K562 (cell line): ENCODE measurements at regions not wholly inside any gene's neighbourhood (a gene's known extent, or its start where the extent isn't known, plus 50 kb on each side); places are given as distances from the start of the nearest gene placed in this dataset.

ENCODE experiments used
- EZH2 ChIP-seq: IDR thresholded peaks from 2 replicates; pipeline ENCODE4 v1.6.1; 2012; ENCODE audit warnings: low read depth, mild to moderate bottlenecking, inconsistent platforms, low read length, borderline replicate concordance
- KDM2B ChIP-seq: fragments of 250-450 bp; sonication (Bioruptor Pico); IDR thresholded peaks from 2 replicates; pipeline ENCODE4 v1.8.0; 2021; ENCODE audit warnings: mild to moderate bottlenecking, moderate library complexity
- NFATC3 ChIP-seq: fragments of 450-650 bp; IDR thresholded peaks from 2 replicates; pipeline ENCODE4 v1.6.1; 2017; ENCODE audit warnings: mild to moderate bottlenecking
- ZBTB12 ChIP-seq: fragments of 250-450 bp; sonication (Bioruptor Pico); IDR thresholded peaks from 2 replicates; pipeline ENCODE4 v1.4.0; 2020

GRCh38 chr11:115580416-115580815 is 76.2 kb upstream of the CADM1 start:
- TF ChIP-seq NFATC3: no peak
- TF ChIP-seq EZH2: no peak
- no peak for TF ChIP-seq ZBTB12 (CRISPR knock-in tag)
- TF ChIP-seq KDM2B: no peak
